HG03103 (cell line): ENCODE measurements at regions not wholly inside any gene's neighbourhood (a gene's known extent, or its start where the extent isn't known, plus 50 kb on each side); places are given as distances from the start of the nearest gene placed in this dataset.
"Not testable (repeated sequence)": the region's sequence is repeated elsewhere in the genome, so short reads cannot be mapped to it uniquely, and the experiment has no call there.

ENCODE experiments used
- ATAC-seq: cut with Tn5 transposase; IDR thresholded peaks from one replicate; pipeline ENCODE4 v1.9.1; 2021; ENCODE audit warnings: low read depth; ENCODE audit not compliant: unreplicated experiment

- no peak for ATAC-seq
These were observed 482.0 kb downstream of the DMRT2 start for GRCh38 chr9:1532171-1532570.

- ATAC-seq: no peak
These were observed 480.1 kb upstream of the SMARCA2 start for GRCh38 chr9:1535051-1535450.

- no peak for ATAC-seq
These were observed 479.5 kb upstream of the SMARCA2 start for GRCh38 chr9:1535599-1535998.

- ATAC-seq: peak; percentile 77
These were observed 478.5 kb upstream of the SMARCA2 start for GRCh38 chr9:1536522-1537170.

- ATAC-seq: no peak
These were observed 476.8 kb upstream of the SMARCA2 start for GRCh38 chr9:1538301-1538700.

GRCh38 chr9:1539216-1539615, 475.9 kb upstream of the SMARCA2 start:
- ATAC-seq: no peak

- no peak for ATAC-seq
These were observed 464.5 kb upstream of the SMARCA2 start for GRCh38 chr9:1550636-1551035.

GRCh38 chr9:1554081-1555035, 460.8 kb upstream of the SMARCA2 start:
- ATAC-seq: no peak

- ATAC-seq: not testable (repeated sequence)
These were observed 456.5 kb upstream of the SMARCA2 start for GRCh38 chr9:1558666-1559065.

- no peak for ATAC-seq
These were observed 439.2 kb upstream of the SMARCA2 start for GRCh38 chr9:1575939-1576338.

- ATAC-seq: peak; percentile 82
These were observed 434.9 kb upstream of the SMARCA2 start for GRCh38 chr9:1580215-1580614.

GRCh38 chr9:1581926-1582325, 433.2 kb upstream of the SMARCA2 start:
- ATAC-seq: no peak

GRCh38 chr9:1591310-1591709, 423.8 kb upstream of the SMARCA2 start:
- ATAC-seq: no peak

- ATAC-seq: no peak
These were observed 416.9 kb upstream of the SMARCA2 start for GRCh38 chr9:1598270-1598669.

- no peak for ATAC-seq
These were observed 415.2 kb upstream of the SMARCA2 start for GRCh38 chr9:1599961-1600360.

- peak; percentile 85 for ATAC-seq
These were observed 410.1 kb upstream of the SMARCA2 start for GRCh38 chr9:1604942-1605560.

GRCh38 chr9:1606253-1606652, 408.9 kb upstream of the SMARCA2 start:
- ATAC-seq: no peak

- ATAC-seq: no peak
These were observed 402.3 kb upstream of the SMARCA2 start for GRCh38 chr9:1612886-1613285.

- no peak for ATAC-seq
These were observed 397.7 kb upstream of the SMARCA2 start for GRCh38 chr9:1617419-1617818.

- ATAC-seq: no peak
These were observed 395.0 kb upstream of the SMARCA2 start for GRCh38 chr9:1619915-1620710.

- ATAC-seq: no peak
These were observed 377.7 kb upstream of the SMARCA2 start for GRCh38 chr9:1637401-1637800.
